ENCODE measurements at regions not wholly inside any gene's neighbourhood (a gene's known extent, or its start where the extent isn't known, plus 50 kb on each side); places are given as distances from the start of the nearest gene placed in this dataset.

DNA sequence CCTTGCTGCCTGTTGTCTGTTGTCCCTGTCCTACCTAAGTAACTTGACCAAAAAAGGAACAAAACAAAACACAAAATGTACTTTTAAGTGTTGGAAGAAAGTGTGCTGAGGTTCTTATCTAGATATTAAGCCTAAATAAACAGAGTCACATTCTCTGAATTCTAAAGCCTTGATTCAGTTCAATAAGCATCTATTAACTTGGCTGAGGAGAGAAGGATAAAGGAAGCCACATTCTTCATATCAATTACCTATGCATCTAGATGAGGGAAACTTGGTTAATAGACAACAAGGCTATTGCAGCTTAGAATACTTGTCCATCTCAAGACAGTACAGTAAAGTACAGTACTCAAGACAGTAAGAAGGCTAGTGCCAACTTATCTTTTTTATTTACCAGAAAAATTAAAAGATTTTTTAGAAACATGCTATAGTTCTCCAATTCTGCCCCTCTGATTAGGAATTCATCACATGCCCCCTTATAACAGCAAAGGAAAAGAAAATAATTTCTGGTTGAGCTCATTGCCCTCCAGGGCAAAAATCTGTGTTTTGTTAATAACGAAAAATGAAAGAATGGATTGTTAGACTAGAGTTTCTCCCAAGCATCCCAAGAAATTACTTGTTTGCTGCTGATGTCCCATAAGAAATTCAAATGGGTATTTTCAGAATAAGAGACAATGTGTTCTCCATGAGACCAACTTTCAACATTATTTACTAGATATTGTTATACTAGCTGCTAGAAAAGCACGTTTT, 546.5 kb upstream of the SEMA3D start:
- TF ChIP-seq ETV6 (IDR thresholded peaks at IDR 0.05; ENCODE audit: borderline replicate concordance in 1 of 2, low read depth in 2 of 2, low read length in 1 of 2) (no peak), ETV6 (CRISPR knock-in tag; IDR thresholded peaks at IDR 0.05; ENCODE audit: borderline replicate concordance) (no peak), PML (IDR thresholded peaks at IDR 0.05; ENCODE audit: low read length) (no peak), TAF1 (IDR thresholded peaks at IDR 0.05; ENCODE audit: control insufficient read depth, extremely low read depth, insufficient read depth, low read length, severe bottlenecking) (no peak), MEF2A (IDR thresholded peaks at IDR 0.05; ENCODE audit: control insufficient read depth, low read depth, low read length) (no peak), JUN (IDR thresholded peaks at IDR 0.05; ENCODE audit: borderline replicate concordance, low read depth, low read length) (no peak), JUN (CRISPR knock-in tag; IDR thresholded peaks at IDR 0.05; ENCODE audit: borderline replicate concordance) (no peak), ZNF586 (CRISPR knock-in tag; conservative IDR thresholded peaks at IDR 0.05) (no peak), BRD9 (IDR thresholded peaks at IDR 0.05; ENCODE audit: low read depth, partially characterized antibody) (no peak), TCF7L2 (IDR thresholded peaks at IDR 0.05; ENCODE audit: low read depth, low read length) (no peak), NFIC (IDR thresholded peaks at IDR 0.05) (no peak)
- TF ChIP-seq, protein P1, sequence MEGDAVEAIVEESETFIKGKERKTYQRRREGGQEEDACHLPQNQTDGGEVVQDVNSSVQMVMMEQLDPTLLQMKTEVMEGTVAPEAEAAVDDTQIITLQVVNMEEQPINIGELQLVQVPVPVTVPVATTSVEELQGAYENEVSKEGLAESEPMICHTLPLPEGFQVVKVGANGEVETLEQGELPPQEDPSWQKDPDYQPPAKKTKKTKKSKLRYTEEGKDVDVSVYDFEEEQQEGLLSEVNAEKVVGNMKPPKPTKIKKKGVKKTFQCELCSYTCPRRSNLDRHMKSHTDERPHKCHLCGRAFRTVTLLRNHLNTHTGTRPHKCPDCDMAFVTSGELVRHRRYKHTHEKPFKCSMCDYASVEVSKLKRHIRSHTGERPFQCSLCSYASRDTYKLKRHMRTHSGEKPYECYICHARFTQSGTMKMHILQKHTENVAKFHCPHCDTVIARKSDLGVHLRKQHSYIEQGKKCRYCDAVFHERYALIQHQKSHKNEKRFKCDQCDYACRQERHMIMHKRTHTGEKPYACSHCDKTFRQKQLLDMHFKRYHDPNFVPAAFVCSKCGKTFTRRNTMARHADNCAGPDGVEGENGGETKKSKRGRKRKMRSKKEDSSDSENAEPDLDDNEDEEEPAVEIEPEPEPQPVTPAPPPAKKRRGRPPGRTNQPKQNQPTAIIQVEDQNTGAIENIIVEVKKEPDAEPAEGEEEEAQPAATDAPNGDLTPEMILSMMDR (IDR thresholded peaks at IDR 0.05 in 2 of 3, conservative IDR thresholded peaks at IDR 0.05 in 1 of 3; ENCODE audit: insufficient read depth in 2 of 3, low read depth in 1 of 3, low read length in 3 of 3), result no peak

Data from K562 (cell line).